CD4-positive, alpha-beta T cell treated with Interleukin-17A for 1 hour (primary cell): ENCODE measurements at regions not wholly inside any gene's neighbourhood (a gene's known extent, or its start where the extent isn't known, plus 50 kb on each side); places are given as distances from the start of the nearest gene placed in this dataset.

ENCODE experiments used
- DNase-seq: peaks from one replicate; pipeline ENCODE4 v3.0.0-alpha.2; 2020

DNA sequence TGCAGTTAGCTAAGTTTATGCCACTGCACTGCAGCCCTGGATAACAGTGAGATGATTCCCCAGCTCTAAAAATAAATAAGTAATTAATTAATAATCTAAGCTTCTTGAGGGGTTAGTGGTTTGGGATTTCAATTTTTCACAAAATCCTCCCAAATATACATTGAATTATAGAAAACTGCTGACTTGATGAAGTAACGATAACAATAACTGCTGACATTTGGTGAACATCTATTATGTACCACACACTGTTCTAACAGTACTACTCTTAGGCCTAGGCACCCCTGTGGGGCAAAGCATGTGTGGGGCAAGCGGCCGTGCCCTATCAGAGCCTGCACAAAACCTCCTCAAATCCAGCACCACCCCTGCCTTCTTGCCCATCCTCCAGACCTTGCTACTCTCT, 245.8 kb upstream of the EPHA4 start:
- no peak for DNase-seq

DNA sequence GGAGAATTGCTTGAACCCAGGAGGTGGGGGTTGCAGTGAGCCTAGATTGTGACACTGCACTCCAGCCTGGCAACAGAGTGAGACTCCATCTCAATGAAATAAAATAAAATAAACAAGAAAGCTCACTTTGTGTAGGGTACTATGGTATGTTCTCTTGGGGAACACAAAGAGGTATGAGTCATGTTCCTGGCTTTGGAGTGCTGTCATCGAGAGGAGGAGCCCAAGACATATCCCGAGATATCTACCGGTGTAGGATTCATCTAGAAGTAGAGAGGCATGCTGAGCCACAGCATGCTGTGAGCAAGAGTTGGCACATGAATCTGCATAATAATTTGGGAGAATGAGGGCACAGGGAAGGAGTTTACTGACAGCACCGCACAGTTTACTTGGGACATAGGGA, 244.9 kb upstream of the EPHA4 start:
- DNase-seq, result no peak

DNA sequence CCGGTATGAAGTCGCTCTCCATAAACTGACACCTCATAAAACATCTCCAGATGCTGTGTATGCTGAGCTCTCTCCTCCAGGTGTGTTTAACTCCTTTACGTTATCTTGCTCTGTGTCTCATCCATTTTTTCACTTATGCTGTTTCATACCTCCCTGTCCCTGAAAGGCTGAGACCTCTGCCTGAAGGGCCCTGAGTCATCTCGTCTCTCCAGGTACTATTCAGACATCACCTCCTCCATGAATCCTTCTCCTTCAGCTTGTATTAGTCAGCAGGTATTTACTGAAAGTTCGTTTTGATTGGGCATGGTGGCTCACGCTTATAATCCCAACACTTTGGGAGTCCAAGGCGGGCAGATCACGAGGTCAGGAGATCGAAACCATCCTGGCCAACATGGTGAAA, 244.5 kb upstream of the EPHA4 start:
- DNase-seq, result no peak

DNA sequence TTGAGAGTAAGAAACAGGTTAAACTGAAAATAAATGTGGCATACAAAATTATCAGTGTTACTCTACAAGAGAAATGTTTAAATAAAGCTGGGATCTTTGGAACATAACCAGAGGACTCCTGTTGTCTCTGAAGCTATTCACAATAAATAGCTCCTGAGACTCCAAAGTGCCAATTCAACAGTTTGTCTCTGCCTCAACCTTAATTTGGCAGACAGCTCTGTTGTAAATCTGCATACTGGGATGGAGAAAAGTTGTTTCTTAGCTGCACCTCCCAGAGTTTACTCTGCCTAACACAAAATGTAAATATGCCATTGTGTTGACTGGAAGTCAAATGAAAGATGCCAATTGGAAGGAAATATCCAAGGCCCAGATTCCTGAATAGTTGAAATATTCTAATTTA, 238.5 kb upstream of the EPHA4 start:
- DNase-seq, result no peak

- DNase-seq, result no peak
Measured at GRCh38 chr2:221810245-221810644, 238.1 kb upstream of the EPHA4 start.

DNA sequence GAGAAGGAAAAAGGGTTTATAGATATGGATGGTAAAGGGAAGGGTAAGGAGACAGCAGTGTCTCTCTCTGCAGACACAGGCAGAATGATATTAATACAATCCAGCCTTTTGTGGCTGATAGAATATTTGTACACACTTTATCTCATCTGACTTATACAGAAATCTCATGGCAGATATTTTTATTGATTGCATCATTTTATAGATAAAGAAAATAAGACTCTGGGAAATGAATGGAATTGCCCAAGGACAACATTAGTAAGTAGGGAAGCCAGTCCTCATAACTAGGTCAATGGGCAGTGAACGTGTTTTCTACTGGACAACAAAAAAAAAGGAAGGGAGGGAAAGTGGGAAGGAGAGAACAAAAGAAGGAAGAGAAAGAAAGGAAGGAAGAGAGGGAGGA, 236.4 kb upstream of the EPHA4 start:
- no peak for DNase-seq

GRCh38 chr2:221807706-221808105, 235.6 kb upstream of the EPHA4 start:
- DNase-seq, result no peak

DNA sequence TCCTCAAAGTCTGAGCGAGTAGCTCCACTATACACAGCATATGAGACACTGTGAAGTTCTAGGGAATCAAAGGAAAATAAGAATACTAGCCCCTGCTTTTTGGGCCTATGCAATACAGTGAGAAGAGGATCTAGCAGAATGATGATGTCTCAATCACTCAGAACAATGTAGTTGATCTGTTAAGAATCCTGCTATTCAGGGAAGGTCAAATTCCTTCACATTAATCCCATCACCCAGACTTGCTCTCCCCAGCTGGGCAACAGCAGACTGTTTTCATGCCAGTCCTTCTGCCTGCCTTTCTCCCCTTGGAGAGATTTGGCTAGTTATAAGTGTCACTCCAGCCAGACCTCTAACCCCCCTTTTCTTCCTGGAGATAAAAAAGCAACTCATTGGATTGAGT, 230.0 kb upstream of the EPHA4 start:
- no peak for DNase-seq

DNA sequence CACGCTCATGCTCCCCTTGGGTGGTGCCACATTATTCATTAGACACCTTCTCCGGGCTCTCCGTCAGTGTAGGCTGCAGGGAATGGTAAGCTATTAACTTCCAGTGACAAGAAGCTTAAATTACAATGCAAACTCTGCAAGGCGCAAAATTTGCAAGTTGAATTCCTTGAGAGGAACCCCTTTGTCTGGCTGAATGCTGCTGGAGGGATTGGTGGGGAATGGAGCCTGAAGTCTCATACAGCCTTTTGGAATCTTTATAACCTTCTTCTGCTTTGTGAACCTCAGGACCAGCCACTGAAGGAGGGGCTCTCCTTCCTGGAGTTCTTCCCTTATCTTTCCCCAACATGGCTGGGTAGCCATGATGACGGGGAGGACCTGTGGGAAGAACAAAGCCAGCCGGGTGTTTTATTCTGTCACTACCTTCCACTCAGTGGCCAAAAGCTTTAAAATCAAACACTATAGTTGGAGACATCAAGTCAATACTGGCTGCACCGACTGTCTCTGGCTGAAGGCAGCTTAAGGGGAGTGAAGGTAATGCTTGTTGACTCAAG, 220.9 kb upstream of the EPHA4 start:
- no peak for DNase-seq

- no peak for DNase-seq
Measured at GRCh38 chr2:221791844-221792243, 219.7 kb upstream of the EPHA4 start.

DNA sequence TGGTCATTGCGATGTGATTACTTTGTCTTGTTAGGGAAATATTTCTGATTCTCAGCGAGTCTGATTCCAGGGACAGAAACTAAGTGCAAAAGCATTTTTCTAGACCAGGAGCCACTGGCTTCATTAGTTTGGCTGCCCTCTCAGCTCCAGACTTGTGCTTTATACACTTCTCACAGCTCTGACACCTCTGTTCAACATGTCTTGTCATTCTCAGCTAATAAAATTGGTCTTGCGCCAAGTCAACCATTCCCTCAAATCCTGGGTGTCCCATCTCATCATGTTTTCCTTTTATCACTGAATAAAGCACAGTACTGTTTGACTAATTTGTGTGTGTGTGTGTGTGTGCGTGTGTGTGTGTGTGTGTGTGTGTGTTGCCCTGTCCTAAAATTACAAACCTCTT, 215.5 kb upstream of the EPHA4 start:
- DNase-seq, result no peak

GRCh38 chr2:221786297-221786926, 214.3 kb upstream of the EPHA4 start:
- no peak for DNase-seq

DNA sequence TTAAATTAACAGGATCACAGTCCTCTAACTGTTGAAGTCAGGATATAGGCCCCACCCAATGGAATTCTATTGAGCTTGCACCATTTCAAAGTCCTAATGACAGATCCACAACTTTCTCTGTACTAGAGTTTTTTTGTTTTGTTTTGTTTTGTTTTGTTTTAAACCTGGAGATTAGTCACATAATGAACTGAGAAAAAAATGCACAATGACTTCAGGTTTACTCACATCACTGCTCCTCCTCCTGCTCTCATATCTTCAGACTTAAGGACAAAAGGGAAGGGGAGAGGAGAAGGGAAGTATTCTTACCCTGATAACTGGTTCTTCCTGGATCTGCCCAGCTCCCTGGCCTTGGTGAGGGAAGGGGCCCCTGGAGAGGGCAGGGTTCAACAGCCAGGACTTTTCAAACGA, 208.2 kb upstream of the EPHA4 start:
- DNase-seq, result no peak

GRCh38 chr2:221779614-221780067, 207.5 kb upstream of the EPHA4 start:
- DNase-seq, result no peak

- DNase-seq, result no peak
Measured at GRCh38 chr2:221778025-221778424, 205.9 kb upstream of the EPHA4 start.

DNA sequence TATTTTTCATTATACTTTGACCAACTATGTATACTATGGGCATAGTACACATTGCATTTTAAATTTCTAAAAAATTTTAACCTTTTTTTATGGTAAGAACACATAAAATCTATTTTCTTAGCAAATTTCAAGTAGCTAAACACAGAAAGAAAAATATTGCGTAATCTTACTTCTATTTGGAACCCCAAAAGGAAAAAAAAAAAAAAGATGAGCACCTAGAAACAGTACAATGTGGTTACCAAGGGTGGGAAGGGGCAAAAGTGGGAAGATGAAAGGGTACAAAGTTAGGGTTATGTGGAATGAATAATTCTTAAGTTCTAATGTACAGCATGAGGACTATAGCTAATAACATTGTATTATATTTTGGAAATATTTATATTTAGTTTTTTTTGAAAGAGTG, 205.0 kb upstream of the EPHA4 start:
- no peak for DNase-seq

DNA sequence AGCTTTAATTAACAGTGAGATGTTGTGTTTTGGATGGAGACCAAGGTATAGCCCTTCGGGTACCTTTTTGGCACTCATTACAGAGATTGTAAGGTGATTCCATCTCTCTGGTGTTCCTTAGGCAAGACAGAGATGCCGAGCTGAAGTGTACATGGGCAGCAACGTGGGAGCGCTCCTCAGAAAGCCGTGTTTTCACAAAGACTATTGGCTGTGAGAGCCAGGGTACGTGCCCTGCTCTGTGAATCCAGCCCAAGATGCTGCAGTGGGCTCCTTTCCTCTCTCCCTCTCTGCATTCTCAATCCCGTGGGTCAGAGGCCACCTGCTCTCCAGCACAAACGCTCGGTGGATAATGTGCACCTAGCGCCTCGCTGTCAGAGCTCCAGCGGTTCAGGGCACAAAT, 203.0 kb upstream of the EPHA4 start:
- DNase-seq, result no peak

DNA sequence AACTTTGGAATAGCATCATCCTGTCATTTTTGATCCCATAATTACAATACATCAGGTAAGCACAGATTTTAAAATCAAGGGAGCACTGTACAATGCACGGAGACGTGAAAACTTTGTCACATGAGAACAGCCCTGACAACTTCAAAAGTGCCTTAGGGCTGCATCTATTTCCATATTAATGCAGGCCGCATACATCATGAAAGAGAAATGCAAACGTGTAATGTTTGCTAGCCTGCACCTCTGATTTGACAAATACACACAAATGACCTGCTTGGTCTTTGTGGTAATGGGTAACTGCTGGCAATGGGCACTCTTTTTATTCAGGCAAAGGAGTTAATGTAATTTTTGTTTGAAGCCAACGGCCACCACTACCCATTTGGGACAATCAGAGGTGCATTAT, 202.0 kb upstream of the EPHA4 start:
- no peak for DNase-seq

- no peak for DNase-seq
Measured at GRCh38 chr2:221771297-221771696, 199.2 kb upstream of the EPHA4 start.

DNA sequence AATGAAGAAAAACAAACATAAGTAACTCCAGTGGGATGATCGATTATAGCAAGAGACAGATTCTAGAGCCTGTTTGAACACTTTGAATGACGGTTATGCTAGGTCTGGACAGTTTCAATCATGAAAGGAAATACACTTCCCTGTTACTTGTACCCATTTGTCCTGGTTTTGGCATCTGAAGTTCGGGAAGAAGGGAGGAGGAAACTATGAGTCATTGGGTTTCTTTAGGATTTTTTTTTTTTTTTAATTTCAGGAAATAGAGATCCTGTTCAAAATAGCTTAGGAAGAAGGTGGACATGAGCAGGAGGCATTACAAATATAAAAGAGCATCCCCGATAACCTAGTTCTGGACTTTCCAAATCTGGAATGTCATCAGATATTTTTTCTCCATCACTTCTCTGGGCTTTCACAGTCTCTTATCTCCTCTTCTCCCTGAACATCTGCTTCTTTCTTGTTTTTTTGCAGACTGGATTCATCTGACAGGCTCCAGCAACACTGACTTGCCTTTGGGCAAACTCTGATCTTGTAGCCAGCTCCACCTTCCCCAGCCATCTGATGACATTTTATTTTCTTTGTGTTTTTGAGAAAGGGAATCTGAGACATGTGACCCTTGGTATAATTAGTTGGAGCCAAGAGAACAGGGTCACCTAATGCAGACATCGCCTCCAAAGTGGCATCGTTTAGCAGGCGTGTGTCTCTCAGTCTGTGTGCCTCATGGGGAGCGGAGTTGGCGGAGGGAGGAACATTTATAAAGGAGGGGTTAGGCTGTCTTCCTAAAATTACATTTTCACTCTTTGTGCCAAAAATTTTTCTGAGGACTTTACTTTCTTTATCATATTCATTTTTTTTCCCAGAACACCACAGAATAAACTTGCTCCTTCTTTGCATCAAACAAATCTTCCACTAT, 195.3 kb upstream of the EPHA4 start:
- DNase-seq, result no peak

DNA sequence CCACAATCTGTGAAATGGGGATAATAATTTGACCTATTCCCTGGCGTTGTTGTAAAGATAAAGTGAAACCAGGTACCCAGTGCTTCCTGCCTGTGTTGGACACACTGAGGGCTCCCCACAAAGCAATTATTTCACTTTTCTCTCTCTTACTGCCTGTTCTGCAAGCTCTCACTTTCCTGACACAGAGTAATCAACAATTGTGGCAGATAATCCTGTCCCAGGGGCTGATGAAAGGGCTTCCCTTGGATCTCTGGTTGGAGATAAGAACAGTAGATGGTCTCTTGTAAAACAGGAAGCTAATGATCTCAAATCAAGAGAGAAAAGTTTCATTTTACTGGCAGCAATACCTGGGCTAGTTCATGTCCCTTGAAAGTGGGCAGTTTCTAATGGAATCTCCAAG, 190.4 kb upstream of the EPHA4 start:
- no peak for DNase-seq

DNA sequence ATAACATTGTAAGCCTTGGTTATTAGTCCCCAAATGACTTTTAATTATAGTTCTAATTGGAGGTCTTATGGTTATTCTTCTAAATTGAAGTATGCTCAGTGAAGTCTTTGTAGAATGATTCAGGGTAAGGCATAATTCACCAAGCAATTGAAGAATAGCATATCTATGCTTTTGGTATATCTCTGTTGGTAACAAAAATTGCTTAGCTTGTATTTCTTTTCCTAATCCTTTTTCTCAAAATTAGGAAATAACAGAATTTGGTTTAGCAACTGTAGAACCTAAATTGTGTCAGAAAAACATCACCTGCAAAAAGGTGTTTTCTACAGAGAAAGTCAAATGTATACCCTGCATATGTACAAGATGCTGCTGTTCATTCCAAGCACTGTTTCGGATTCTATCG, 189.2 kb upstream of the EPHA4 start:
- no peak for DNase-seq

DNA sequence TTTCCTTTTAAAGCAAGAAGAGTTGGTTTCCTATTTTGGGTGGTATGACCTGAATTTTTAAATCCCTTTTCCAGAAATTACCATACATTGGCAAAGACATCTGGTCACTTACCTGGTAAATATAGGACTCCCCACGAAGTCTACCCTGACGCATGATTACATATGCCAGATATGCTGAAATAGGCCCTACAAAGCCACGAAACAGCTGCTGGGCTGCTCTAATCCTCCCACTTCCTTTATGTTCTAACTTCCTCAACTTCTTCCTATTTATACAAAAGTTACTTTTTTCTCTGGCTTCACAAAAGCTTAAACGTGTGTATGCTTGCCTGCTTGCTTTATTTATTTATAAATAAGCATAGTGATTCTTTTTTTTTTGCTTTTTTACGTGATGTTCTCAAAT, 186.0 kb upstream of the EPHA4 start:
- no peak for DNase-seq

- DNase-seq, result no peak
Measured at GRCh38 chr2:221753401-221753800, 181.3 kb upstream of the EPHA4 start.
